Testis (tissue), 2 donors: ENCODE measurements at regions not wholly inside any gene's neighbourhood (a gene's known extent, or its start where the extent isn't known, plus 50 kb on each side); places are given as distances from the start of the nearest gene placed in this dataset.
"Not testable (repeated sequence)": the region's sequence is repeated elsewhere in the genome, so short reads cannot be mapped to it uniquely, and the experiment has no call there.

Experiments
- CTCF ChIP-seq, 3 experiments: fragments of 450-650 bp in 2 of 3; fragments of 200-600 bp in 1 of 3; sonication (generic) in 1 of 3; IDR thresholded peaks; one replicate each; pipeline ENCODE4 v1.5.1; 2016 to 2019; ENCODE audit warnings: antibody characterized with exemption in 3 of 3, mild to moderate bottlenecking in 2 of 3, moderate library complexity in 1 of 3
- POLR2A ChIP-seq: fragments of 450-650 bp; IDR thresholded peaks from one replicate; pipeline ENCODE4 v1.6.1; 2017; ENCODE audit warnings: antibody characterized with exemption, mild to moderate bottlenecking, moderate library complexity

GRCh38 chr9:40912679-40913078, 215.8 kb downstream of the FOXD4L6 start:
- TF ChIP-seq CTCF (IDR thresholded peaks at IDR 0.05); POLR2A: not testable (repeated sequence)
